ENCODE measurements at regions not wholly inside any gene's neighbourhood (a gene's known extent, or its start where the extent isn't known, plus 50 kb on each side); places are given as distances from the start of the nearest gene placed in this dataset.

DNA sequence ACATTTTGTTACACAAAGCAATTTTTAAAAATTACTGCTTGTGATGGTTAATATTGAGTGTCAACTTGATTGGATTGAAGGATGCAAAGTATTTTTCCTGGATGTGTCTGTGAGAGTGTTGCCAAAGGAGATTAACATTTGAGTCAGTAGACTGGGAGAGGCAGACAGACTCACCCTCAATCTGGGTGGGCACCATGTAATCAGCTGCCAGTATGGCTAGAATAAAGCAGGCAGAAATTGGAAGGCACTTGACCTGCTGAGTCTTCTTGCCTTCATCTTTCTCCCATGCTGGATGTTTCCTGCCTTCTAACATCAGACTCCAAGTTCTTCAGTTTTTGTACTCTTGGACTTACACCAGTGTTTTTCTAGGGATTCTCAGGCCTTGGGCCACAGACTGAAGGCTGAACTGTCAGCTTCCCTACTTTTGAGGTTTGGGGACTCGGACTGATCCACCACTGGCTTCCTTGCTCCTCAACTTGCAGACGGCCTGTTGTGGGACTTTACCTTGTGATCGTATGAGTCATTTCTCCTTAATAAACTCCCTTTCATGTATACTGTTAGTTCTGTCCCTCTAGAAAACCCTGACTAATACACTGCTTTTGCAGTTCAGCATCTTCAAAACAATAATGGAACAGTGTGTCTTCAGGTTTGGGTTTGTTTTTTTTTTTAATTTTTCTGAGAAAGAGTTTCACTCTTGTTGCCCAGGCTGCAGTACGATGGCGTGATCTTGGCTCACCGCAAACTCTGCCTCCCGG, 244.1 kb upstream of the SEMA3C start:
- TF ChIP-seq, protein P1, sequence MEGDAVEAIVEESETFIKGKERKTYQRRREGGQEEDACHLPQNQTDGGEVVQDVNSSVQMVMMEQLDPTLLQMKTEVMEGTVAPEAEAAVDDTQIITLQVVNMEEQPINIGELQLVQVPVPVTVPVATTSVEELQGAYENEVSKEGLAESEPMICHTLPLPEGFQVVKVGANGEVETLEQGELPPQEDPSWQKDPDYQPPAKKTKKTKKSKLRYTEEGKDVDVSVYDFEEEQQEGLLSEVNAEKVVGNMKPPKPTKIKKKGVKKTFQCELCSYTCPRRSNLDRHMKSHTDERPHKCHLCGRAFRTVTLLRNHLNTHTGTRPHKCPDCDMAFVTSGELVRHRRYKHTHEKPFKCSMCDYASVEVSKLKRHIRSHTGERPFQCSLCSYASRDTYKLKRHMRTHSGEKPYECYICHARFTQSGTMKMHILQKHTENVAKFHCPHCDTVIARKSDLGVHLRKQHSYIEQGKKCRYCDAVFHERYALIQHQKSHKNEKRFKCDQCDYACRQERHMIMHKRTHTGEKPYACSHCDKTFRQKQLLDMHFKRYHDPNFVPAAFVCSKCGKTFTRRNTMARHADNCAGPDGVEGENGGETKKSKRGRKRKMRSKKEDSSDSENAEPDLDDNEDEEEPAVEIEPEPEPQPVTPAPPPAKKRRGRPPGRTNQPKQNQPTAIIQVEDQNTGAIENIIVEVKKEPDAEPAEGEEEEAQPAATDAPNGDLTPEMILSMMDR (IDR thresholded peaks at IDR 0.05) = no peak
- no peak for TF ChIP-seq POLR2A (IDR thresholded peaks at IDR 0.05)
- TF ChIP-seq EP300 (IDR thresholded peaks at IDR 0.05) = no peak
- no peaks in the 10 kb centered on the region for H3K9me3 ChIP-seq
- H3K27me3 ChIP-seq = no peaks in the 10 kb centered on the region
- H3K27ac ChIP-seq = no peak overlapping the region
- H3K4me1 ChIP-seq (ENCODE audit: insufficient read depth) = no peaks in the 10 kb centered on the region
- H3K4me3 ChIP-seq = no peak overlapping the region
- no peaks in the 10 kb centered on the region for H3K36me3 ChIP-seq
- intact Hi-C loops (cut with DNase I) = no loop called here
- DNase-seq = no peak
- WGBS, 3 donors = 91 to 94% (median 92%) methylated on average over 7 of the region's 7 CpGs

DNA sequence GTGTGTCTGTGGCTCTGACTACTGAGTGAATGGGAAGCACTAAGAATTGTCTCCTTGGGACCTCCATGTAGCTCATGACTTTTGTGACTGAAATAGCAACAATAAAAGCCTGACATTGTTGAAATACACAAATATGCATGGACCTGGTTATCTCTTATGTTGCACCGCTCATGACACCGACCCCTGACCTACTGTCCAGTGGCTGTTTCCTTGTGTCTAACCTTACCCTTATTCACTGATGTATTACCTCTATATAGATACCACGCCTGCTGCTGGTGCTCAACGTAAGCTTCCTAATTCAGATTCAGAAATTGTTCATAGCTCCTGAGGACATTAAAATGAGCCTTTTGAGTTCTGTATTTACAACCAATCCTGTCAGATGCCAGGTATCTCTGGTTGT, 243.4 kb upstream of the SEMA3C start:
- H3K4me1 ChIP-seq (ENCODE audit: insufficient read depth) = no peaks in the 10 kb centered on the region
- no peak overlapping the region for H3K4me3 ChIP-seq
- TF ChIP-seq EP300 (IDR thresholded peaks at IDR 0.05) = no peak
- TF ChIP-seq POLR2A (IDR thresholded peaks at IDR 0.05) = no peak
- TF ChIP-seq, protein P1 (IDR thresholded peaks at IDR 0.05) = no peak
- no peaks in the 10 kb centered on the region for H3K27me3 ChIP-seq
- H3K27ac ChIP-seq = no peak overlapping the region
- no peaks in the 10 kb centered on the region for H3K36me3 ChIP-seq
- DNase-seq = no peak
- intact Hi-C loops (cut with DNase I) = no loop called here
- H3K9me3 ChIP-seq = no peaks in the 10 kb centered on the region
- 89 to 92% (median 92%) methylated on average over 4 of the region's 4 CpGs for WGBS, 3 donors

GRCh38 chr7:81161451-81162075, 242.7 kb upstream of the SEMA3C start:
- H3K27me3 ChIP-seq = no peaks in the 10 kb centered on the region
- no peaks in the 10 kb centered on the region for H3K36me3 ChIP-seq
- TF ChIP-seq, protein P1 (IDR thresholded peaks at IDR 0.05) = no peak
- TF ChIP-seq POLR2A (IDR thresholded peaks at IDR 0.05) = no peak
- no peak for TF ChIP-seq EP300 (IDR thresholded peaks at IDR 0.05)
- intact Hi-C loops (cut with DNase I) = no loop called here
- H3K4me3 ChIP-seq = no peak overlapping the region
- no peak overlapping the region for H3K27ac ChIP-seq
- H3K4me1 ChIP-seq (ENCODE audit: insufficient read depth) = no peaks in the 10 kb centered on the region
- WGBS, 3 donors = 68 to 77% (median 72%) methylated on average over 6 of the region's 6 CpGs
- H3K9me3 ChIP-seq = no peaks in the 10 kb centered on the region
- DNase-seq = no peak

DNA sequence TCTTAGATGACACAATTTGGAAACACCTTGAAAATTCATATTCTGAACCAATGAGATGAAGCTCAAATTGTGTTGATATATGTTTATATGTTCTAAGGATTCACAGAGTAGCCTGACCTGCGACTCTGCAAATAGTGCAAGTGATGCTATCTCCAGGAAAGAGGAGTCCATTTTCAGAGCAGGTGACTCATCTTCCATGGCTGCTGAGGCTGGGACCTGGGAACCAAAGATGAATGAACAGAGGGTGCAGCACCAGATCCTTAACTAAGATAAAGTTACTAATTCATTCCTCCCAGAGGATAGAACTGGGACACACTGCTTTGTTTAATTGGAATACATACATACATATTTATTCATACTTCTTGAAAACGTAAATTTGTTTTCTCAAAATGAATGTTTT, 240.6 kb upstream of the SEMA3C start:
- no peaks in the 10 kb centered on the region for H3K27me3 ChIP-seq
- no peak overlapping the region for H3K4me3 ChIP-seq
- no peak overlapping the region for H3K27ac ChIP-seq
- no peak for TF ChIP-seq POLR2A (IDR thresholded peaks at IDR 0.05)
- TF ChIP-seq, protein P1 (IDR thresholded peaks at IDR 0.05) = no peak
- no peak for TF ChIP-seq EP300 (IDR thresholded peaks at IDR 0.05)
- no peaks in the 10 kb centered on the region for H3K9me3 ChIP-seq
- intact Hi-C loops (cut with DNase I) = no loop called here
- 47 to 70% (median 52%) methylated on average over 2 of the region's 2 CpGs for WGBS, 3 donors
- H3K36me3 ChIP-seq = no peaks in the 10 kb centered on the region
- no peaks in the 10 kb centered on the region for H3K4me1 ChIP-seq (ENCODE audit: insufficient read depth)
- DNase-seq = no peak

All from ovary (tissue), 7 donors.